IgD-negative memory B cell (primary cell): ENCODE measurements at regions not wholly inside any gene's neighbourhood (a gene's known extent, or its start where the extent isn't known, plus 50 kb on each side); places are given as distances from the start of the nearest gene placed in this dataset.
"Not testable (repeated sequence)": the region's sequence is repeated elsewhere in the genome, so short reads cannot be mapped to it uniquely, and the experiment has no call there.

Source experiments
- H3K27ac Mint-ChIP-seq, 3 donors: one replicate each; pipeline ENCODE4 v1.8.0; 2020 to 2022; ENCODE audit warnings: mild to moderate bottlenecking in 3 of 3, mixed read lengths in 3 of 3, moderate library complexity in 1 of 3
- H3K27me3 Mint-ChIP-seq: one replicate; pipeline ENCODE4 v1.8.0; 2021; ENCODE audit warnings: mixed read lengths
- H3K36me3 Mint-ChIP-seq: one replicate; pipeline ENCODE4 v1.8.0; 2020; ENCODE audit warnings: mild to moderate bottlenecking, mixed read lengths
- H3K4me1 Mint-ChIP-seq, 3 donors: one replicate each; pipeline ENCODE4 v1.8.0; 2020 to 2022; ENCODE audit warnings: mixed read lengths in 3 of 3, mild to moderate bottlenecking in 1 of 3
- H3K4me3 Mint-ChIP-seq, 4 donors: one replicate each; pipeline ENCODE4 v1.8.0; 2020 to 2022; ENCODE audit warnings: mild to moderate bottlenecking in 4 of 4, mixed read lengths in 4 of 4, moderate library complexity in 3 of 4
- H3K9me3 Mint-ChIP-seq, 3 donors: one replicate each; pipeline ENCODE4 v1.8.0; 2020 to 2021; ENCODE audit warnings: mixed read lengths in 3 of 3, mild to moderate bottlenecking in 1 of 3

GRCh38 chr4:171441300-171441941 is 371.8 kb upstream of the GALNTL6 start:
- Mint-ChIP-seq H3K4me1 (peaks cover 0 to 2% (median 0%) of the 10 kb centered on the region in 3 donors), H3K9me3 (no peaks in the 10 kb centered on the region), H3K27me3 (no peaks in the 10 kb centered on the region), H3K36me3 (no peaks in the 10 kb centered on the region), H3K4me3 (no peak overlapping the region), H3K27ac (no peak overlapping the region)

GRCh38 chr4:171433674-171434073 is 379.5 kb upstream of the GALNTL6 start:
- Mint-ChIP-seq H3K9me3 (no peaks in the 10 kb centered on the region), H3K36me3 (no peaks in the 10 kb centered on the region), H3K4me3 (no peak overlapping the region)

GRCh38 chr4:171432536-171432935 is 380.7 kb upstream of the GALNTL6 start:
- Mint-ChIP-seq H3K27me3 (no peaks in the 10 kb centered on the region), H3K9me3 (no peaks in the 10 kb centered on the region), H3K36me3 (peaks cover 2% of the 10 kb centered on the region), H3K27ac (no peak overlapping the region), H3K4me3 (no peak overlapping the region), H3K4me1 (peaks cover 0 to 1% (median 0%) of the 10 kb centered on the region in 3 donors)

More at GRCh38 chr4:171433674-171434073, 379.5 kb upstream of the GALNTL6 start:
- peaks cover 0 to 1% (median 0%) of the 10 kb centered on the region in 3 donors for H3K4me1 Mint-ChIP-seq
- no peak overlapping the region for H3K27ac Mint-ChIP-seq
- H3K27me3 Mint-ChIP-seq, result no peaks in the 10 kb centered on the region

GRCh38 chr4:171430495-171430894 is 382.7 kb upstream of the GALNTL6 start:
- H3K36me3 Mint-ChIP-seq, result peaks cover 2% of the 10 kb centered on the region
- H3K4me3 Mint-ChIP-seq, result no peak overlapping the region
- no peaks in the 10 kb centered on the region for H3K27me3 Mint-ChIP-seq
- peaks cover 0 to 1% (median 0%) of the 10 kb centered on the region in 3 donors for H3K4me1 Mint-ChIP-seq
- H3K9me3 Mint-ChIP-seq, result no peaks in the 10 kb centered on the region
- H3K27ac Mint-ChIP-seq, result no peak overlapping the region

- no peaks in the 10 kb centered on the region for H3K36me3 Mint-ChIP-seq
- no peak overlapping the region for H3K4me3 Mint-ChIP-seq
- H3K4me1 Mint-ChIP-seq, result no peaks in the 10 kb centered on the region
- H3K27ac Mint-ChIP-seq, result no peak overlapping the region
- peaks cover 0 to 4% (median 3%) of the 10 kb centered on the region in 3 donors for H3K9me3 Mint-ChIP-seq
- no peaks in the 10 kb centered on the region for H3K27me3 Mint-ChIP-seq
Measured at GRCh38 chr4:171397175-171397574, 416.0 kb upstream of the GALNTL6 start.

GRCh38 chr4:171390626-171391025 is 422.6 kb upstream of the GALNTL6 start:
- H3K27ac Mint-ChIP-seq, result no peak overlapping the region
- no peak overlapping the region for H3K4me3 Mint-ChIP-seq
- no peaks in the 10 kb centered on the region for H3K36me3 Mint-ChIP-seq
- H3K27me3 Mint-ChIP-seq, result no peaks in the 10 kb centered on the region
- H3K4me1 Mint-ChIP-seq, result no peaks in the 10 kb centered on the region
- peaks cover 0 to 6% (median 6%) of the 10 kb centered on the region in 3 donors for H3K9me3 Mint-ChIP-seq

GRCh38 chr4:171378323-171378722 is 434.9 kb upstream of the GALNTL6 start:
- H3K4me1 Mint-ChIP-seq, result no peaks in the 10 kb centered on the region
- H3K27ac Mint-ChIP-seq, result no peak overlapping the region
- no peaks in the 10 kb centered on the region for H3K36me3 Mint-ChIP-seq
- no peak overlapping the region for H3K4me3 Mint-ChIP-seq
- H3K9me3 Mint-ChIP-seq, result no peaks in the 10 kb centered on the region
- no peaks in the 10 kb centered on the region for H3K27me3 Mint-ChIP-seq

GRCh38 chr4:171376724-171377123 is 436.5 kb upstream of the GALNTL6 start:
- Mint-ChIP-seq H3K27me3 (no peaks in the 10 kb centered on the region), H3K4me3 (no peak overlapping the region), H3K36me3 (no peaks in the 10 kb centered on the region), H3K27ac (no peak overlapping the region), H3K4me1 (no peaks in the 10 kb centered on the region), H3K9me3 (no peaks in the 10 kb centered on the region)

GRCh38 chr4:171353535-171353934 is 459.7 kb upstream of the GALNTL6 start:
- H3K27ac Mint-ChIP-seq, result no peak overlapping the region
- H3K9me3 Mint-ChIP-seq, result no peaks in the 10 kb centered on the region
- H3K4me3 Mint-ChIP-seq, result no peak overlapping the region
- no peaks in the 10 kb centered on the region for H3K27me3 Mint-ChIP-seq
- no peaks in the 10 kb centered on the region for H3K4me1 Mint-ChIP-seq
- no peaks in the 10 kb centered on the region for H3K36me3 Mint-ChIP-seq

- no peaks in the 10 kb centered on the region for H3K4me1 Mint-ChIP-seq
- no peaks in the 10 kb centered on the region for H3K9me3 Mint-ChIP-seq
- no peak overlapping the region for H3K27ac Mint-ChIP-seq
- no peaks in the 10 kb centered on the region for H3K27me3 Mint-ChIP-seq
- no peaks in the 10 kb centered on the region for H3K36me3 Mint-ChIP-seq
- no peak overlapping the region for H3K4me3 Mint-ChIP-seq
Measured at GRCh38 chr4:171348090-171348489, 465.1 kb upstream of the GALNTL6 start.

GRCh38 chr4:171342646-171343045 is 470.6 kb upstream of the GALNTL6 start:
- H3K27ac Mint-ChIP-seq, result no peak overlapping the region
- no peaks in the 10 kb centered on the region for H3K9me3 Mint-ChIP-seq
- H3K4me3 Mint-ChIP-seq, result no peak overlapping the region
- no peaks in the 10 kb centered on the region for H3K36me3 Mint-ChIP-seq
- H3K27me3 Mint-ChIP-seq, result no peaks in the 10 kb centered on the region
- no peaks in the 10 kb centered on the region for H3K4me1 Mint-ChIP-seq

GRCh38 chr4:171340258-171340657 is 472.9 kb upstream of the GALNTL6 start:
- Mint-ChIP-seq H3K36me3 (no peaks in the 10 kb centered on the region), H3K4me3 (no peak overlapping the region), H3K27ac (no peak overlapping the region), H3K4me1 (no peaks in the 10 kb centered on the region), H3K9me3 (no peaks in the 10 kb centered on the region), H3K27me3 (no peaks in the 10 kb centered on the region)

- Mint-ChIP-seq H3K36me3 (no peaks in the 10 kb centered on the region), H3K27ac (no peak overlapping the region), H3K9me3 (peaks cover 2 to 4% (median 4%) of the 10 kb centered on the region in 3 donors)
Measured at GRCh38 chr4:171334549-171334948, 478.7 kb upstream of the GALNTL6 start.

GRCh38 chr4:171308661-171309060 is 504.5 kb upstream of the GALNTL6 start:
- no peaks in the 10 kb centered on the region for H3K4me1 Mint-ChIP-seq
- H3K27ac Mint-ChIP-seq, result no peak overlapping the region
- no peaks in the 10 kb centered on the region for H3K27me3 Mint-ChIP-seq
- peaks cover 0 to 5% (median 4%) of the 10 kb centered on the region in 3 donors for H3K9me3 Mint-ChIP-seq
- H3K36me3 Mint-ChIP-seq, result no peaks in the 10 kb centered on the region
- H3K4me3 Mint-ChIP-seq, result no peak overlapping the region

More at GRCh38 chr4:171334549-171334948, 478.7 kb upstream of the GALNTL6 start:
- Mint-ChIP-seq H3K4me3 (no peak overlapping the region), H3K27me3 (no peaks in the 10 kb centered on the region), H3K4me1 (no peaks in the 10 kb centered on the region)

- H3K36me3 Mint-ChIP-seq, H3K4me1 Mint-ChIP-seq, H3K27me3 Mint-ChIP-seq, H3K9me3 Mint-ChIP-seq, H3K4me3 Mint-ChIP-seq, H3K27ac Mint-ChIP-seq: not testable (repeated sequence)
Measured at GRCh38 chr4:171298048-171298718, 515.0 kb upstream of the GALNTL6 start.

GRCh38 chr4:171288816-171289432 is 524.3 kb upstream of the GALNTL6 start:
- H3K4me1 Mint-ChIP-seq, result no peaks in the 10 kb centered on the region
- H3K4me3 Mint-ChIP-seq, result no peak overlapping the region
- H3K27me3 Mint-ChIP-seq, result no peaks in the 10 kb centered on the region

More at GRCh38 chr4:171288816-171289432, 524.3 kb upstream of the GALNTL6 start:
- no peak overlapping the region for H3K27ac Mint-ChIP-seq
- H3K9me3 Mint-ChIP-seq, result no peaks in the 10 kb centered on the region
- H3K36me3 Mint-ChIP-seq, result no peaks in the 10 kb centered on the region
